WTC11 (cell line): ENCODE measurements at regions not wholly inside any gene's neighbourhood (a gene's known extent, or its start where the extent isn't known, plus 50 kb on each side); places are given as distances from the start of the nearest gene placed in this dataset.
A peak's percentile ranks its signal among the peaks of the same experiment; 100 is the strongest.

Experiments
- ATAC-seq: fragments of 200-7000 bp; cut with Tn5 transposase; 2 replicates; pipeline ENCODE4 v1.10.0; 2021; ENCODE audit warnings: mild to moderate bottlenecking, moderate library complexity
- CTCF ChIA-PET: fragments of 300-600 bp; sonication (Branson Sonifier 250); formaldehyde crosslinking; loops from one replicate; lab custom pipeline; 2021; ENCODE audit warnings: antibody characterized with exemption; lab: Charles Lee
- POLR2A ChIA-PET: fragments of 350-600 bp; sonication (Branson Sonifier 250); formaldehyde crosslinking; loops from one replicate; lab custom pipeline; 2021; ENCODE audit warnings: antibody characterized with exemption; lab: Charles Lee
- DNase-seq: peaks from one replicate; pipeline ENCODE4 v3.0.0; 2021; ENCODE audit warnings: low spot score
- H3K27ac Mint-ChIP-seq: 2 replicates; pipeline ENCODE4 v1.8.0; 2021; ENCODE audit warnings: mixed read lengths
- H3K27me3 Mint-ChIP-seq: 2 replicates; pipeline ENCODE4 v1.8.0; 2021; ENCODE audit warnings: low read depth, mild to moderate bottlenecking, moderate library complexity, mixed read lengths
- H3K36me3 Mint-ChIP-seq: 2 replicates; pipeline ENCODE4 v1.8.0; 2021; ENCODE audit warnings: mixed read lengths
- H3K4me1 Mint-ChIP-seq: 2 replicates; pipeline ENCODE4 v1.8.0; 2022; ENCODE audit warnings: mixed read lengths
- H3K4me3 Mint-ChIP-seq: 2 replicates; pipeline ENCODE4 v1.8.0; 2021; ENCODE audit warnings: mild to moderate bottlenecking, moderate library complexity, mixed read lengths
- H3K9me3 Mint-ChIP-seq: 2 replicates; pipeline ENCODE4 v1.8.0; 2021; ENCODE audit warnings: mixed read lengths
- ATF1 ChIP-seq: sonication (generic); formaldehyde crosslinking; IDR thresholded peaks from 2 replicates; pipeline ENCODE4 v1.8.1; 2023; ENCODE audit warnings: mild to moderate bottlenecking, moderate library complexity, missing genetic modification reagents
- CBFB ChIP-seq: sonication (generic); formaldehyde crosslinking; IDR thresholded peaks from 2 replicates; pipeline ENCODE4 v1.8.1; 2022; ENCODE audit warnings: mild to moderate bottlenecking, low read depth, missing genetic modification reagents
- CREB1 ChIP-seq: sonication (generic); formaldehyde crosslinking; IDR thresholded peaks from 2 replicates; pipeline ENCODE4 v1.8.0; 2023; ENCODE audit warnings: mild to moderate bottlenecking, missing genetic modification reagents
- ELF4 ChIP-seq: sonication (generic); formaldehyde crosslinking; IDR thresholded peaks from 2 replicates; pipeline ENCODE4 v1.8.1; 2022; ENCODE audit warnings: low read depth, mild to moderate bottlenecking, moderate library complexity, missing genetic modification reagents
- ETV6 ChIP-seq: sonication (generic); formaldehyde crosslinking; IDR thresholded peaks from 2 replicates; pipeline ENCODE4 v1.8.1; 2022; ENCODE audit warnings: mild to moderate bottlenecking, missing genetic modification reagents
- IRF2 ChIP-seq: sonication (generic); formaldehyde crosslinking; IDR thresholded peaks from 2 replicates; pipeline ENCODE4 v1.8.0; 2022; ENCODE audit warnings: low read depth, missing genetic modification reagents, borderline replicate concordance
- NFATC4 ChIP-seq: fragments of 250-450 bp; sonication (Bioruptor Pico); IDR thresholded peaks from 2 replicates; pipeline ENCODE4 v1.9.0; 2021; ENCODE audit warnings: mild to moderate bottlenecking
- NFE2L1 ChIP-seq: sonication (generic); formaldehyde crosslinking; IDR thresholded peaks from 2 replicates; pipeline ENCODE4 v1.8.1; 2023; ENCODE audit warnings: missing genetic modification reagents
- NR3C1 ChIP-seq: sonication (generic); formaldehyde crosslinking; conservative IDR thresholded peaks from 2 replicates; pipeline ENCODE4 v1.8.1; 2023; ENCODE audit warnings: low read depth, mild to moderate bottlenecking, missing genetic modification reagents
- OVOL2 ChIP-seq: fragments of 250-450 bp; sonication (Bioruptor Pico); IDR thresholded peaks from 2 replicates; pipeline ENCODE4 v1.9.0; 2021; ENCODE audit warnings: mild to moderate bottlenecking, borderline replicate concordance
- SMAD3 ChIP-seq: sonication (generic); formaldehyde crosslinking; IDR thresholded peaks from 2 replicates; pipeline ENCODE4 v1.8.0; 2022; ENCODE audit warnings: missing genetic modification reagents, mild to moderate bottlenecking, borderline replicate concordance
- TEAD4 ChIP-seq: sonication (generic); formaldehyde crosslinking; IDR thresholded peaks from 2 replicates; pipeline ENCODE4 v1.8.0; 2022; ENCODE audit warnings: mild to moderate bottlenecking, missing genetic modification reagents
- ZNF317 ChIP-seq: sonication (generic); formaldehyde crosslinking; IDR thresholded peaks from 2 replicates; pipeline ENCODE4 v1.8.1; 2023; ENCODE audit warnings: low read depth, mild to moderate bottlenecking, moderate library complexity, missing genetic modification reagents, borderline replicate concordance
- TF ChIP-seq, protein P1 (sequence below): sonication (generic); formaldehyde crosslinking; IDR thresholded peaks from 2 replicates; pipeline ENCODE4 v1.8.1; 2022; ENCODE audit warnings: missing genetic modification reagents, borderline replicate concordance
- TF ChIP-seq, protein P2 (sequence below): sonication (generic); formaldehyde crosslinking; IDR thresholded peaks from 2 replicates; pipeline ENCODE4 v1.8.1; 2023; ENCODE audit warnings: mild to moderate bottlenecking, missing genetic modification reagents
- TF ChIP-seq, protein P3 (sequence below): fragments of 250-450 bp; sonication (Bioruptor Pico); IDR thresholded peaks from 2 replicates; pipeline ENCODE4 v1.9.0; 2021; ENCODE audit warnings: mild to moderate bottlenecking, borderline replicate concordance
- TF ChIP-seq, protein P4 (sequence below): fragments of 250-450 bp; sonication (Bioruptor Pico); IDR thresholded peaks from 2 replicates; pipeline ENCODE4 v1.9.0; 2021; ENCODE audit warnings: mild to moderate bottlenecking
- TF ChIP-seq, protein P5 (sequence below): sonication (generic); formaldehyde crosslinking; IDR thresholded peaks from 2 replicates; pipeline ENCODE4 v1.8.1; 2023; ENCODE audit warnings: mild to moderate bottlenecking, missing genetic modification reagents, moderate library complexity
- TF ChIP-seq, protein P6 (sequence below): sonication (generic); formaldehyde crosslinking; IDR thresholded peaks from 2 replicates; pipeline ENCODE4 v1.8.0; 2023; ENCODE audit warnings: missing genetic modification reagents, mild to moderate bottlenecking, borderline replicate concordance

DNA sequence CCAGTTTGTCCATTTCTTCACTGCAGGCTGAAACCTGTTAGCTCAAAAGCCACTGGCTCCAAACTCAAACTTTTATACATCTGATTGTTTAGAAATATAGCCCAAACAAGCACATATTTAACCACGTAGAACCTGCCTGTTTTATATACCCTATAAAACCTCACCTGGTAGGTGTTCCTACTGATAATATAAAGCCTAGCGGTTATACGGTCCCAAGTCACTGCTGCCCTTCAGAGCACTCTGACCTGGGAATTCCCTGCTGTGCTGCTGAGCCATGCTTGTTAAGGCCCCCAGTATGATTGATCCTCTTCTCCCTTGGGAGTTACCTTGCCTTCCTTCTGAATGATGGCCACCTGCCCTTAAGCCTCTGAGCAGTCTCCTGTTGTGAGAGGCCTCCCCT, 432.8 kb upstream of the LCORL start (continued):
- TF ChIP-seq, protein P1, sequence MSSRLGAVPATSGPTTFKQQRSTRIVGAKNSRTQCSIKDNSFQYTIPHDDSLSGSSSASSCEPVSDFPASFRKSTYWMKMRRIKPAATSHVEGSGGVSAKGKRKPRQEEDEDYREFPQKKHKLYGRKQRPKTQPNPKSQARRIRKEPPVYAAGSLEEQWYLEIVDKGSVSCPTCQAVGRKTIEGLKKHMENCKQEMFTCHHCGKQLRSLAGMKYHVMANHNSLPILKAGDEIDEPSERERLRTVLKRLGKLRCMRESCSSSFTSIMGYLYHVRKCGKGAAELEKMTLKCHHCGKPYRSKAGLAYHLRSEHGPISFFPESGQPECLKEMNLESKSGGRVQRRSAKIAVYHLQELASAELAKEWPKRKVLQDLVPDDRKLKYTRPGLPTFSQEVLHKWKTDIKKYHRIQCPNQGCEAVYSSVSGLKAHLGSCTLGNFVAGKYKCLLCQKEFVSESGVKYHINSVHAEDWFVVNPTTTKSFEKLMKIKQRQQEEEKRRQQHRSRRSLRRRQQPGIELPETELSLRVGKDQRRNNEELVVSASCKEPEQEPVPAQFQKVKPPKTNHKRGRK (CRISPR knock-in tag), result no peak
- TF ChIP-seq, protein P2, sequence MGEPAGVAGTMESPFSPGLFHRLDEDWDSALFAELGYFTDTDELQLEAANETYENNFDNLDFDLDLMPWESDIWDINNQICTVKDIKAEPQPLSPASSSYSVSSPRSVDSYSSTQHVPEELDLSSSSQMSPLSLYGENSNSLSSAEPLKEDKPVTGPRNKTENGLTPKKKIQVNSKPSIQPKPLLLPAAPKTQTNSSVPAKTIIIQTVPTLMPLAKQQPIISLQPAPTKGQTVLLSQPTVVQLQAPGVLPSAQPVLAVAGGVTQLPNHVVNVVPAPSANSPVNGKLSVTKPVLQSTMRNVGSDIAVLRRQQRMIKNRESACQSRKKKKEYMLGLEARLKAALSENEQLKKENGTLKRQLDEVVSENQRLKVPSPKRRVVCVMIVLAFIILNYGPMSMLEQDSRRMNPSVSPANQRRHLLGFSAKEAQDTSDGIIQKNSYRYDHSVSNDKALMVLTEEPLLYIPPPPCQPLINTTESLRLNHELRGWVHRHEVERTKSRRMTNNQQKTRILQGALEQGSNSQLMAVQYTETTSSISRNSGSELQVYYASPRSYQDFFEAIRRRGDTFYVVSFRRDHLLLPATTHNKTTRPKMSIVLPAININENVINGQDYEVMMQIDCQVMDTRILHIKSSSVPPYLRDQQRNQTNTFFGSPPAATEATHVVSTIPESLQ, result no peak
- no peak for TF ChIP-seq SMAD3 (CRISPR knock-in tag)
- TF ChIP-seq CBFB, result no peak
- no peak for TF ChIP-seq NFATC4
- TF ChIP-seq NFE2L1 (CRISPR knock-in tag), result no peak
- TF ChIP-seq ELF4, result no peak

DNA sequence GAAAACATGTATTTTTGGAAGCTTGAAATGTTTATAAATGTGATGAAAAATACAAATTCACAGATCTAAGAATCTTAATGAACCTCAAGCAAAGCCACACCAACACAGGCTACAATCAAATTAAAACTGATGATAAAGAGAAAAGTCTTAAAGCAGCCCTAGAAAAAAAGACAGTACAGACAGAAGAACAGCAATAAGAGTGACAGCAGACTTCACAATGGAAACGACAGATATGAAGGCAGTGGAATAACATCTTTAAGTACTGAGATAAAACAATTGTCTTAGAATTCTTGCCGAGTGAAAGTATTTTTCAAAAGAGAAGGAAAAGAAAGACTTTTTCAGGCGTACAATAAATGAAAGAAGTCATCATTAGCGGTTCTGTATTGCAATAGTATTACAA, 423.6 kb upstream of the LCORL start:
- DNase-seq, result no peak
- Mint-ChIP-seq H3K9me3 (peaks cover 34% of the 10 kb centered on the region), H3K36me3 (peaks cover 17% of the 10 kb centered on the region), H3K4me1 (peaks cover 10% of the 10 kb centered on the region), H3K27ac (no peak overlapping the region), H3K27me3 (no peaks in the 10 kb centered on the region), H3K4me3 (no peak overlapping the region)
- TF ChIP-seq IRF2 (CRISPR knock-in tag), result no peak
- TF ChIP-seq ZNF317 (CRISPR knock-in tag), result peak; percentile 98
- no peak for TF ChIP-seq NR3C1
- TF ChIP-seq, protein P3, sequence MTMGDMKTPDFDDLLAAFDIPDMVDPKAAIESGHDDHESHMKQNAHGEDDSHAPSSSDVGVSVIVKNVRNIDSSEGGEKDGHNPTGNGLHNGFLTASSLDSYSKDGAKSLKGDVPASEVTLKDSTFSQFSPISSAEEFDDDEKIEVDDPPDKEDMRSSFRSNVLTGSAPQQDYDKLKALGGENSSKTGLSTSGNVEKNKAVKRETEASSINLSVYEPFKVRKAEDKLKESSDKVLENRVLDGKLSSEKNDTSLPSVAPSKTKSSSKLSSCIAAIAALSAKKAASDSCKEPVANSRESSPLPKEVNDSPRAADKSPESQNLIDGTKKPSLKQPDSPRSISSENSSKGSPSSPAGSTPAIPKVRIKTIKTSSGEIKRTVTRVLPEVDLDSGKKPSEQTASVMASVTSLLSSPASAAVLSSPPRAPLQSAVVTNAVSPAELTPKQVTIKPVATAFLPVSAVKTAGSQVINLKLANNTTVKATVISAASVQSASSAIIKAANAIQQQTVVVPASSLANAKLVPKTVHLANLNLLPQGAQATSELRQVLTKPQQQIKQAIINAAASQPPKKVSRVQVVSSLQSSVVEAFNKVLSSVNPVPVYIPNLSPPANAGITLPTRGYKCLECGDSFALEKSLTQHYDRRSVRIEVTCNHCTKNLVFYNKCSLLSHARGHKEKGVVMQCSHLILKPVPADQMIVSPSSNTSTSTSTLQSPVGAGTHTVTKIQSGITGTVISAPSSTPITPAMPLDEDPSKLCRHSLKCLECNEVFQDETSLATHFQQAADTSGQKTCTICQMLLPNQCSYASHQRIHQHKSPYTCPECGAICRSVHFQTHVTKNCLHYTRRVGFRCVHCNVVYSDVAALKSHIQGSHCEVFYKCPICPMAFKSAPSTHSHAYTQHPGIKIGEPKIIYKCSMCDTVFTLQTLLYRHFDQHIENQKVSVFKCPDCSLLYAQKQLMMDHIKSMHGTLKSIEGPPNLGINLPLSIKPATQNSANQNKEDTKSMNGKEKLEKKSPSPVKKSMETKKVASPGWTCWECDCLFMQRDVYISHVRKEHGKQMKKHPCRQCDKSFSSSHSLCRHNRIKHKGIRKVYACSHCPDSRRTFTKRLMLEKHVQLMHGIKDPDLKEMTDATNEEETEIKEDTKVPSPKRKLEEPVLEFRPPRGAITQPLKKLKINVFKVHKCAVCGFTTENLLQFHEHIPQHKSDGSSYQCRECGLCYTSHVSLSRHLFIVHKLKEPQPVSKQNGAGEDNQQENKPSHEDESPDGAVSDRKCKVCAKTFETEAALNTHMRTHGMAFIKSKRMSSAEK (CRISPR knock-in tag), result no peak
- ChIA-PET CTCF (no interaction called here), POLR2A (no interaction called here)
- no peak for ATAC-seq

DNA sequence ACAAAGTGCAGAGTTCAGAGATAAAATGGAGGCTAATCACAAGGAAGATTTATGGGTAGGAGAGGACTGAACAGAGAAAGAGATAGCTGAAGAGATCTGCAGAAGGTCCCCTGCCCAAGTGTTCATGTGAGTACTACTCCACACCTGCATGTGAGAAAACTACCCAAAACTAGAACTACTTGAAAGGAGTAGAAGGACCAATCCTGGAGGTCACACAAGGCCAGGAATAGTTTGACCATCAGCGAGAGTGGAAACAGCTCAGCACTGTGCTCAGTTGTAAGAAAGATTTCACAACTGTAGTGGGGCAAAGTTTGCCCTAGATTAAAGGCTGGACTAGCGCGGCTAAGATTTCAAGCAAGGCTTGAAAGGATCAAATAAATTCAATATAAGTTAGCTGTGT, 422.7 kb upstream of the LCORL start:
- Mint-ChIP-seq H3K4me3 (no peak overlapping the region), H3K4me1 (peaks cover 10% of the 10 kb centered on the region), H3K36me3 (peaks cover 17% of the 10 kb centered on the region), H3K9me3 (peaks cover 34% of the 10 kb centered on the region), H3K27ac (no peak overlapping the region), H3K27me3 (no peaks in the 10 kb centered on the region)
- ATAC-seq, result no peak
- DNase-seq, result no peak
- CTCF ChIA-PET, result no interaction called here
- POLR2A ChIA-PET, result no interaction called here
- no peak for TF ChIP-seq IRF2 (CRISPR knock-in tag)
- TF ChIP-seq, protein P4, sequence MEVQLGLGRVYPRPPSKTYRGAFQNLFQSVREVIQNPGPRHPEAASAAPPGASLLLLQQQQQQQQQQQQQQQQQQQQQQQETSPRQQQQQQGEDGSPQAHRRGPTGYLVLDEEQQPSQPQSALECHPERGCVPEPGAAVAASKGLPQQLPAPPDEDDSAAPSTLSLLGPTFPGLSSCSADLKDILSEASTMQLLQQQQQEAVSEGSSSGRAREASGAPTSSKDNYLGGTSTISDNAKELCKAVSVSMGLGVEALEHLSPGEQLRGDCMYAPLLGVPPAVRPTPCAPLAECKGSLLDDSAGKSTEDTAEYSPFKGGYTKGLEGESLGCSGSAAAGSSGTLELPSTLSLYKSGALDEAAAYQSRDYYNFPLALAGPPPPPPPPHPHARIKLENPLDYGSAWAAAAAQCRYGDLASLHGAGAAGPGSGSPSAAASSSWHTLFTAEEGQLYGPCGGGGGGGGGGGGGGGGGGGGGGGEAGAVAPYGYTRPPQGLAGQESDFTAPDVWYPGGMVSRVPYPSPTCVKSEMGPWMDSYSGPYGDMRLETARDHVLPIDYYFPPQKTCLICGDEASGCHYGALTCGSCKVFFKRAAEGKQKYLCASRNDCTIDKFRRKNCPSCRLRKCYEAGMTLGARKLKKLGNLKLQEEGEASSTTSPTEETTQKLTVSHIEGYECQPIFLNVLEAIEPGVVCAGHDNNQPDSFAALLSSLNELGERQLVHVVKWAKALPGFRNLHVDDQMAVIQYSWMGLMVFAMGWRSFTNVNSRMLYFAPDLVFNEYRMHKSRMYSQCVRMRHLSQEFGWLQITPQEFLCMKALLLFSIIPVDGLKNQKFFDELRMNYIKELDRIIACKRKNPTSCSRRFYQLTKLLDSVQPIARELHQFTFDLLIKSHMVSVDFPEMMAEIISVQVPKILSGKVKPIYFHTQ (CRISPR knock-in tag), result no peak
- no peak for TF ChIP-seq ATF1 (CRISPR knock-in tag)
- TF ChIP-seq ETV6, result no peak
- TF ChIP-seq CREB1 (CRISPR knock-in tag), result no peak
- TF ChIP-seq, protein P5, sequence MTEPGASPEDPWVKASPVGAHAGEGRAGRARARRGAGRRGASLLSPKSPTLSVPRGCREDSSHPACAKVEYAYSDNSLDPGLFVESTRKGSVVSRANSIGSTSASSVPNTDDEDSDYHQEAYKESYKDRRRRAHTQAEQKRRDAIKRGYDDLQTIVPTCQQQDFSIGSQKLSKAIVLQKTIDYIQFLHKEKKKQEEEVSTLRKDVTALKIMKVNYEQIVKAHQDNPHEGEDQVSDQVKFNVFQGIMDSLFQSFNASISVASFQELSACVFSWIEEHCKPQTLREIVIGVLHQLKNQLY, result no peak
- TF ChIP-seq, protein P6, sequence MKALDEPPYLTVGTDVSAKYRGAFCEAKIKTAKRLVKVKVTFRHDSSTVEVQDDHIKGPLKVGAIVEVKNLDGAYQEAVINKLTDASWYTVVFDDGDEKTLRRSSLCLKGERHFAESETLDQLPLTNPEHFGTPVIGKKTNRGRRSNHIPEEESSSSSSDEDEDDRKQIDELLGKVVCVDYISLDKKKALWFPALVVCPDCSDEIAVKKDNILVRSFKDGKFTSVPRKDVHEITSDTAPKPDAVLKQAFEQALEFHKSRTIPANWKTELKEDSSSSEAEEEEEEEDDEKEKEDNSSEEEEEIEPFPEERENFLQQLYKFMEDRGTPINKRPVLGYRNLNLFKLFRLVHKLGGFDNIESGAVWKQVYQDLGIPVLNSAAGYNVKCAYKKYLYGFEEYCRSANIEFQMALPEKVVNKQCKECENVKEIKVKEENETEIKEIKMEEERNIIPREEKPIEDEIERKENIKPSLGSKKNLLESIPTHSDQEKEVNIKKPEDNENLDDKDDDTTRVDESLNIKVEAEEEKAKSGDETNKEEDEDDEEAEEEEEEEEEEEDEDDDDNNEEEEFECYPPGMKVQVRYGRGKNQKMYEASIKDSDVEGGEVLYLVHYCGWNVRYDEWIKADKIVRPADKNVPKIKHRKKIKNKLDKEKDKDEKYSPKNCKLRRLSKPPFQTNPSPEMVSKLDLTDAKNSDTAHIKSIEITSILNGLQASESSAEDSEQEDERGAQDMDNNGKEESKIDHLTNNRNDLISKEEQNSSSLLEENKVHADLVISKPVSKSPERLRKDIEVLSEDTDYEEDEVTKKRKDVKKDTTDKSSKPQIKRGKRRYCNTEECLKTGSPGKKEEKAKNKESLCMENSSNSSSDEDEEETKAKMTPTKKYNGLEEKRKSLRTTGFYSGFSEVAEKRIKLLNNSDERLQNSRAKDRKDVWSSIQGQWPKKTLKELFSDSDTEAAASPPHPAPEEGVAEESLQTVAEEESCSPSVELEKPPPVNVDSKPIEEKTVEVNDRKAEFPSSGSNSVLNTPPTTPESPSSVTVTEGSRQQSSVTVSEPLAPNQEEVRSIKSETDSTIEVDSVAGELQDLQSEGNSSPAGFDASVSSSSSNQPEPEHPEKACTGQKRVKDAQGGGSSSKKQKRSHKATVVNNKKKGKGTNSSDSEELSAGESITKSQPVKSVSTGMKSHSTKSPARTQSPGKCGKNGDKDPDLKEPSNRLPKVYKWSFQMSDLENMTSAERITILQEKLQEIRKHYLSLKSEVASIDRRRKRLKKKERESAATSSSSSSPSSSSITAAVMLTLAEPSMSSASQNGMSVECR (CRISPR knock-in tag), result no peak
- no peak for TF ChIP-seq OVOL2 (CRISPR knock-in tag)
- no peak for TF ChIP-seq TEAD4 (CRISPR knock-in tag)
